Colonic mucosa (tissue), 4 donors: ENCODE measurements at regions not wholly inside any gene's neighbourhood (a gene's known extent, or its start where the extent isn't known, plus 50 kb on each side); places are given as distances from the start of the nearest gene placed in this dataset.

Experiments used
- DNase-seq: peaks from one replicate; pipeline ENCODE4 v3.0.0-alpha.2; 2020
- H3K27ac ChIP-seq: fragments of 200-600 bp; one replicate; pipeline ENCODE4 v1.8.0; 2021
- H3K27me3 ChIP-seq: fragments of 200-600 bp; one replicate; pipeline ENCODE4 v1.8.0; 2021
- H3K36me3 ChIP-seq: fragments of 200-600 bp; one replicate; pipeline ENCODE4 v1.8.0; 2021
- H3K4me1 ChIP-seq: fragments of 200-600 bp; one replicate; pipeline ENCODE4 v1.8.0; 2021; ENCODE audit warnings: mild to moderate bottlenecking
- H3K4me3 ChIP-seq: fragments of 200-600 bp; one replicate; pipeline ENCODE4 v1.8.0; 2021
- H3K9ac ChIP-seq, 2 donors: one replicate each; pipeline ENCODE4 v1.7.0; 2013; ENCODE audit warnings: control low read depth in 2 of 2, low read depth in 2 of 2, low read length in 2 of 2
- H3K9me3 ChIP-seq: fragments of 200-600 bp; one replicate; pipeline ENCODE4 v1.8.0; 2021
- intact Hi-C: fragments of 100-400 bp; cut with DNase I; formaldehyde crosslinking; loops from one replicate; pipeline ENCODE4 v1.14.1; 2022
- TF ChIP-seq, protein P1 (sequence below): fragments of 200-600 bp; IDR thresholded peaks from one replicate; pipeline ENCODE4 v1.8.0; 2022; ENCODE audit warnings: antibody characterized with exemption, mild to moderate bottlenecking
- donor health status: healthy.
- donor health status: DM: no; HTN: no; CAD: no.
- donor health status: DM: no; HTN: no; CAD: no.

- Histone ChIP-seq H3K4me3 (no peak overlapping the region), H3K9me3 (no peaks in the 10 kb centered on the region), H3K36me3 (no peaks in the 10 kb centered on the region), H3K27me3 (no peaks in the 10 kb centered on the region), H3K9ac (no peak overlapping the region), H3K4me1 (no peaks in the 10 kb centered on the region), H3K27ac (no peak overlapping the region)
- no peak for DNase-seq
- intact Hi-C loops, result no loop called here
- TF ChIP-seq, protein P1, sequence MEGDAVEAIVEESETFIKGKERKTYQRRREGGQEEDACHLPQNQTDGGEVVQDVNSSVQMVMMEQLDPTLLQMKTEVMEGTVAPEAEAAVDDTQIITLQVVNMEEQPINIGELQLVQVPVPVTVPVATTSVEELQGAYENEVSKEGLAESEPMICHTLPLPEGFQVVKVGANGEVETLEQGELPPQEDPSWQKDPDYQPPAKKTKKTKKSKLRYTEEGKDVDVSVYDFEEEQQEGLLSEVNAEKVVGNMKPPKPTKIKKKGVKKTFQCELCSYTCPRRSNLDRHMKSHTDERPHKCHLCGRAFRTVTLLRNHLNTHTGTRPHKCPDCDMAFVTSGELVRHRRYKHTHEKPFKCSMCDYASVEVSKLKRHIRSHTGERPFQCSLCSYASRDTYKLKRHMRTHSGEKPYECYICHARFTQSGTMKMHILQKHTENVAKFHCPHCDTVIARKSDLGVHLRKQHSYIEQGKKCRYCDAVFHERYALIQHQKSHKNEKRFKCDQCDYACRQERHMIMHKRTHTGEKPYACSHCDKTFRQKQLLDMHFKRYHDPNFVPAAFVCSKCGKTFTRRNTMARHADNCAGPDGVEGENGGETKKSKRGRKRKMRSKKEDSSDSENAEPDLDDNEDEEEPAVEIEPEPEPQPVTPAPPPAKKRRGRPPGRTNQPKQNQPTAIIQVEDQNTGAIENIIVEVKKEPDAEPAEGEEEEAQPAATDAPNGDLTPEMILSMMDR, result no peak
Observed at GRCh38 chr1:81232420-81232819, 568.3 kb upstream of the ADGRL2 start.

GRCh38 chr1:81231729-81232038, 569.0 kb upstream of the ADGRL2 start:
- TF ChIP-seq, protein P1, result no peak
- DNase-seq, result no peak
- intact Hi-C loops, result no loop called here
- H3K36me3 ChIP-seq, result no peaks in the 10 kb centered on the region
- H3K9ac ChIP-seq, result no peak overlapping the region
- no peaks in the 10 kb centered on the region for H3K27me3 ChIP-seq
- no peak overlapping the region for H3K4me3 ChIP-seq
- no peaks in the 10 kb centered on the region for H3K4me1 ChIP-seq
- H3K9me3 ChIP-seq, result no peaks in the 10 kb centered on the region
- H3K27ac ChIP-seq, result no peak overlapping the region

- Histone ChIP-seq H3K4me3 (no peak overlapping the region), H3K27ac (no peak overlapping the region), H3K9ac (no peak overlapping the region), H3K36me3 (no peaks in the 10 kb centered on the region), H3K4me1 (no peaks in the 10 kb centered on the region), H3K9me3 (no peaks in the 10 kb centered on the region), H3K27me3 (no peaks in the 10 kb centered on the region)
- intact Hi-C loops, result no loop called here
- no peak for DNase-seq
- TF ChIP-seq, protein P1, result no peak
Observed at GRCh38 chr1:81230983-81231728, 569.6 kb upstream of the ADGRL2 start.

GRCh38 chr1:81228926-81229325, 571.8 kb upstream of the ADGRL2 start:
- Histone ChIP-seq H3K36me3 (no peaks in the 10 kb centered on the region), H3K27ac (no peak overlapping the region), H3K9me3 (no peaks in the 10 kb centered on the region), H3K4me1 (no peaks in the 10 kb centered on the region), H3K4me3 (no peak overlapping the region), H3K27me3 (no peaks in the 10 kb centered on the region), H3K9ac (no peak overlapping the region)
- TF ChIP-seq, protein P1, result no peak
- DNase-seq, result no peak
- intact Hi-C loops, result no loop called here

DNA sequence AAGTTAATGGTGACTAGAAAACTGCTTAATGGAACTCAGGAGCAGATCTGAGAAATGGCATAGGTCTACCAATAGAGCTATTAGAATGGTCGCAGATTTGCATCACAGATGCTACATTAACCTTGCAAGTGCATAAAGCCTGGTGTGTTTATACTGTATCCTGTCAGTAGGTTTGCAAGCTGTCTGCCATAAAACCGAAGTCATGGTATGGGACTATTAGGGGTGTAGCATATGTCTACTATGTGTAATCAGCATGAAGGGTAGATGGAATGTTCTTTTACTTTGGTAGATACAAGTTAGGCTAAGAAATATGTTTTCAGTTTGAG, 574.2 kb upstream of the ADGRL2 start:
- no peak overlapping the region for H3K4me3 ChIP-seq
- no peak overlapping the region for H3K27ac ChIP-seq
- intact Hi-C loops, result no loop called here
- no peak for DNase-seq
- no peaks in the 10 kb centered on the region for H3K36me3 ChIP-seq
- H3K4me1 ChIP-seq, result no peaks in the 10 kb centered on the region
- TF ChIP-seq, protein P1, result no peak
- H3K27me3 ChIP-seq, result no peaks in the 10 kb centered on the region
- H3K9me3 ChIP-seq, result no peaks in the 10 kb centered on the region
- H3K9ac ChIP-seq, result no peak overlapping the region
